ENCODE measurements at regions not wholly inside any gene's neighbourhood (a gene's known extent, or its start where the extent isn't known, plus 50 kb on each side); places are given as distances from the start of the nearest gene placed in this dataset.

DNA sequence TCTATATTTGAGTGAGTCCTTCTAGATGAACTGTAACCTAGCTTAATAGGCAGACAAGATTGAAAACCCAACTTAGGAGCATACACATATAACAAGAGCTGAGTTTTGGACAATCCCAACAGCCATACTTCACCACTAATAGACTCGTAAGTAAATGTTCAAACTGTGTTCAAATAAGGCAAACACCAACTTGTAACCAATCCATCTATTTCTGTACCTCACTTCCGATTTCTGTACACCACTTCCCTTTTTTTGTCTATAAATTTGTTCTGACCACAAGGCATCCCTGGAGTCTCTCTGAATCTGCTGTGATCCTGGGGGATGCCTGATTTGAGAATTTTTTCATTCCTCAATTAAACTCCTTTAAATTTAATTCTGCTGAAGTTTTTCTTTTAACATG is 1149.1 kb upstream of the NRXN1 start:
- no peaks in the 10 kb centered on the region for H3K27me3 Mint-ChIP-seq

DNA sequence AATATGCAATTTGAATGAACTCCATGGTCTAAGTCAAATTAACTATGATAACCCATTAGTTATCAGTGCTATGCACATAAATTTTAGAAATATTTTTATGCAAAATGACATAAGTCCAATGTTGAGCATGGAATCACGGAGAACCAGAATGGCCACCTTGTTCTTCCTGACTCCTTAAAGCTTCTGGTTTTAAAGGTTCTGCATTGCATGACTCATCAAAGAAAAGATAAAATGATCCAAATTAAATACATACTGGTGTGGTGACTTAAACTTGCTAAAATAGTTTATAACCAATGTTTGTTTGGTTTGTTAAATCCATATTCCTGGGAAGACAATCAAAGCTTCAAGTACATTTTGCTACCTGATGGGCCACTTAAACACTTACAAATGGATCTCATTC is 1146.9 kb upstream of the NRXN1 start:
- no peaks in the 10 kb centered on the region for H3K27me3 Mint-ChIP-seq
- WGBS (ENCODE audit: insufficient coverage) = no CpG with 5 or more reads among the region's 1 CpG
- Histone ChIP-seq H3K4me1 (ENCODE audit: control insufficient read depth in 1 of 2, extremely low read depth in 1 of 2, insufficient read depth in 2 of 2, low read length in 2 of 2) (no peaks in the 10 kb centered on the region), H3K27ac (ENCODE audit: low read length) (no peak overlapping the region), H3K27me3 (replicated peaks in 1 of 2; ENCODE audit: control insufficient read depth in 2 of 2, extremely low read depth in 1 of 2, insufficient read depth in 2 of 2, low read length in 1 of 2) (no peaks in the 10 kb centered on the region), H3K4me3 (ENCODE audit: control insufficient read depth in 1 of 2, extremely low read depth in 1 of 2, low read length in 1 of 2) (no peak overlapping the region), H3K9me3 (no peaks in the 10 kb centered on the region), H3K36me3 (ENCODE audit: control insufficient read depth in 2 of 2, extremely low read depth in 1 of 2, insufficient read depth in 1 of 2, low read length in 1 of 2) (no peaks in the 10 kb centered on the region)
- no peaks in the 10 kb centered on the region for H3K4me1 Mint-ChIP-seq
- DNase-seq (no peak), ATAC-seq (replicated peaks in 1 of 4) (no peak)
- no peaks in the 10 kb centered on the region for H3K36me3 Mint-ChIP-seq
- H3K27ac Mint-ChIP-seq = no peak overlapping the region
- POLR2A ChIA-PET = no interaction called here
- CTCF ChIA-PET = no interaction called here
- peaks cover 3 to 11% (median 7%) of the 10 kb centered on the region in 3 donors for H3K9me3 Mint-ChIP-seq
- no peak overlapping the region for H3K4me3 Mint-ChIP-seq

More for the DNA sequence above, 1149.1 kb upstream of the NRXN1 start:
- no peaks in the 10 kb centered on the region for H3K36me3 ChIP-seq (ENCODE audit: control insufficient read depth in 2 of 2, extremely low read depth in 1 of 2, insufficient read depth in 1 of 2, low read length in 1 of 2)
- peaks cover 3 to 15% (median 7%) of the 10 kb centered on the region in 3 donors for H3K9me3 Mint-ChIP-seq
- H3K36me3 Mint-ChIP-seq = no peaks in the 10 kb centered on the region
- CTCF ChIA-PET = no interaction called here
- H3K4me1 Mint-ChIP-seq = no peaks in the 10 kb centered on the region
- POLR2A ChIA-PET = no interaction called here
- no peaks in the 10 kb centered on the region for H3K27me3 ChIP-seq (replicated peaks in 1 of 2; ENCODE audit: control insufficient read depth in 2 of 2, extremely low read depth in 1 of 2, insufficient read depth in 2 of 2, low read length in 1 of 2)
- 25% methylated on average over 1 of the region's 2 CpGs for WGBS (ENCODE audit: insufficient coverage)
- H3K4me3 ChIP-seq (ENCODE audit: control insufficient read depth in 1 of 2, extremely low read depth in 1 of 2, low read length in 1 of 2) = no peak overlapping the region
- DNase-seq (no peak), ATAC-seq (replicated peaks in 1 of 4) (no peak)
- no peak overlapping the region for H3K27ac Mint-ChIP-seq
- no peak overlapping the region for H3K4me3 Mint-ChIP-seq
- H3K9me3 ChIP-seq = no peaks in the 10 kb centered on the region
- H3K4me1 ChIP-seq (ENCODE audit: control insufficient read depth in 1 of 2, extremely low read depth in 1 of 2, insufficient read depth in 2 of 2, low read length in 2 of 2) = no peaks in the 10 kb centered on the region
- H3K27ac ChIP-seq (ENCODE audit: low read length) = no peak overlapping the region

- no peak for ATAC-seq (replicated peaks in 1 of 4)
- Mint-ChIP-seq H3K27me3 (no peaks in the 10 kb centered on the region), H3K9me3 (peaks cover 6 to 12% (median 10%) of the 10 kb centered on the region in 3 donors), H3K36me3 (no peaks in the 10 kb centered on the region), H3K27ac (no peak overlapping the region), H3K4me3 (no peak overlapping the region), H3K4me1 (no peaks in the 10 kb centered on the region)
- no peak for DNase-seq
- H3K36me3 ChIP-seq (ENCODE audit: control insufficient read depth in 2 of 2, extremely low read depth in 1 of 2, insufficient read depth in 1 of 2, low read length in 1 of 2) = no peaks in the 10 kb centered on the region
- no peaks in the 10 kb centered on the region for H3K4me1 ChIP-seq (ENCODE audit: control insufficient read depth in 1 of 2, extremely low read depth in 1 of 2, insufficient read depth in 2 of 2, low read length in 2 of 2)
- H3K4me3 ChIP-seq (ENCODE audit: control insufficient read depth in 1 of 2, extremely low read depth in 1 of 2, low read length in 1 of 2) = no peak overlapping the region
- no peak overlapping the region for H3K27ac ChIP-seq (ENCODE audit: low read length)
- CTCF ChIA-PET = no interaction called here
- H3K9me3 ChIP-seq = no peaks in the 10 kb centered on the region
- POLR2A ChIA-PET = no interaction called here
- H3K27me3 ChIP-seq (replicated peaks in 1 of 2; ENCODE audit: control insufficient read depth in 2 of 2, extremely low read depth in 1 of 2, insufficient read depth in 2 of 2, low read length in 1 of 2) = no peaks in the 10 kb centered on the region
Observed at GRCh38 chr2:52145005-52145404, 1113.1 kb upstream of the NRXN1 start.

- no peak overlapping the region for H3K27ac Mint-ChIP-seq
- H3K36me3 ChIP-seq (ENCODE audit: control insufficient read depth in 2 of 2, extremely low read depth in 1 of 2, insufficient read depth in 1 of 2, low read length in 1 of 2) = no peaks in the 10 kb centered on the region
- WGBS (ENCODE audit: insufficient coverage) = 38% methylated on average over 1 of the region's 4 CpGs
- ATAC-seq (replicated peaks in 1 of 4) (no peak), DNase-seq (no peak)
- ChIA-PET CTCF (no interaction called here), POLR2A (no interaction called here)
- H3K9me3 ChIP-seq = no peaks in the 10 kb centered on the region
- H3K4me1 ChIP-seq (ENCODE audit: control insufficient read depth in 1 of 2, extremely low read depth in 1 of 2, insufficient read depth in 2 of 2, low read length in 2 of 2) = no peaks in the 10 kb centered on the region
- peaks cover 6 to 13% (median 10%) of the 10 kb centered on the region in 3 donors for H3K9me3 Mint-ChIP-seq
- no peak overlapping the region for H3K4me3 Mint-ChIP-seq
- no peaks in the 10 kb centered on the region for H3K27me3 Mint-ChIP-seq
- no peaks in the 10 kb centered on the region for H3K27me3 ChIP-seq (replicated peaks in 1 of 2; ENCODE audit: control insufficient read depth in 2 of 2, extremely low read depth in 1 of 2, insufficient read depth in 2 of 2, low read length in 1 of 2)
- no peak overlapping the region for H3K4me3 ChIP-seq (ENCODE audit: control insufficient read depth in 1 of 2, extremely low read depth in 1 of 2, low read length in 1 of 2)
- no peaks in the 10 kb centered on the region for H3K36me3 Mint-ChIP-seq
- no peaks in the 10 kb centered on the region for H3K4me1 Mint-ChIP-seq
- H3K27ac ChIP-seq (ENCODE audit: low read length) = no peak overlapping the region
Observed at GRCh38 chr2:52144590-52144989, 1112.7 kb upstream of the NRXN1 start.

- no peak overlapping the region for H3K4me3 Mint-ChIP-seq
- H3K4me1 Mint-ChIP-seq = no peaks in the 10 kb centered on the region
- Histone ChIP-seq H3K4me3 (ENCODE audit: control insufficient read depth in 1 of 2, extremely low read depth in 1 of 2, low read length in 1 of 2) (no peak overlapping the region), H3K4me1 (ENCODE audit: control insufficient read depth in 1 of 2, extremely low read depth in 1 of 2, insufficient read depth in 2 of 2, low read length in 2 of 2) (no peaks in the 10 kb centered on the region), H3K27ac (ENCODE audit: low read length) (no peak overlapping the region), H3K9me3 (no peaks in the 10 kb centered on the region), H3K27me3 (replicated peaks in 1 of 2; ENCODE audit: control insufficient read depth in 2 of 2, extremely low read depth in 1 of 2, insufficient read depth in 2 of 2, low read length in 1 of 2) (no peaks in the 10 kb centered on the region), H3K36me3 (ENCODE audit: control insufficient read depth in 2 of 2, extremely low read depth in 1 of 2, insufficient read depth in 1 of 2, low read length in 1 of 2) (no peaks in the 10 kb centered on the region)
- H3K27ac Mint-ChIP-seq = no peak overlapping the region
- ATAC-seq (replicated peaks in 1 of 4) (no peak), DNase-seq (no peak)
- WGBS (ENCODE audit: insufficient coverage) = 57% methylated on average over 1 of the region's 1 CpG
- POLR2A ChIA-PET = no interaction called here
- CTCF ChIA-PET = no interaction called here
- H3K36me3 Mint-ChIP-seq = no peaks in the 10 kb centered on the region
- H3K27me3 Mint-ChIP-seq = no peaks in the 10 kb centered on the region
- H3K9me3 Mint-ChIP-seq = peaks cover 9 to 18% (median 10%) of the 10 kb centered on the region in 3 donors
Observed at GRCh38 chr2:52141076-52141475, 1109.1 kb upstream of the NRXN1 start.

DNA sequence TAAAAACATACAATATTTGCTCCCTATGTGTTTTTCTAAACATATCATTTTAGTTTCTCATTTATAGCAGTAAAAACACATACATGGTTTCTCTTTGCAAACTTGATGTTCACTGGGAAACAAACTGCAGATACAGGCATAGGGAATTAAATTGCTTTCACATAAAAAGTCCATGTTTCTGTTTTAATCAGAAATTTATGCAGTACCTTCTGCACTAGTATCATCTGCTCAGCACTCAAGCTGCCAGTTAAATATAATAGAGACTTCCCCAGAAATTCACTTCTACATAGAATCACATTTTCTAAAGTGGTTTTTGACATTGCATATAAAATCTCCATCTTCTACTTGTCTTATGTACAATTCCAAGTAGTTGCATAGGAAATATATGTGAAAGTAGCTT is 1107.3 kb upstream of the NRXN1 start:
- DNase-seq = no peak
- Mint-ChIP-seq H3K27ac (no peak overlapping the region), H3K4me1 (no peaks in the 10 kb centered on the region), H3K27me3 (no peaks in the 10 kb centered on the region), H3K9me3 (peaks cover 10 to 26% (median 14%) of the 10 kb centered on the region in 3 donors), H3K4me3 (no peak overlapping the region), H3K36me3 (no peaks in the 10 kb centered on the region)
- Histone ChIP-seq H3K27ac (ENCODE audit: low read length) (no peak overlapping the region), H3K27me3 (replicated peaks in 1 of 2; ENCODE audit: control insufficient read depth in 2 of 2, extremely low read depth in 1 of 2, insufficient read depth in 2 of 2, low read length in 1 of 2) (no peaks in the 10 kb centered on the region), H3K4me3 (ENCODE audit: control insufficient read depth in 1 of 2, extremely low read depth in 1 of 2, low read length in 1 of 2) (no peak overlapping the region), H3K9me3 (no peaks in the 10 kb centered on the region), H3K36me3 (ENCODE audit: control insufficient read depth in 2 of 2, extremely low read depth in 1 of 2, insufficient read depth in 1 of 2, low read length in 1 of 2) (no peaks in the 10 kb centered on the region), H3K4me1 (ENCODE audit: control insufficient read depth in 1 of 2, extremely low read depth in 1 of 2, insufficient read depth in 2 of 2, low read length in 2 of 2) (no peaks in the 10 kb centered on the region)
- ATAC-seq (replicated peaks in 1 of 4) = no peak
- ChIA-PET CTCF (no interaction called here), POLR2A (no interaction called here)

DNA sequence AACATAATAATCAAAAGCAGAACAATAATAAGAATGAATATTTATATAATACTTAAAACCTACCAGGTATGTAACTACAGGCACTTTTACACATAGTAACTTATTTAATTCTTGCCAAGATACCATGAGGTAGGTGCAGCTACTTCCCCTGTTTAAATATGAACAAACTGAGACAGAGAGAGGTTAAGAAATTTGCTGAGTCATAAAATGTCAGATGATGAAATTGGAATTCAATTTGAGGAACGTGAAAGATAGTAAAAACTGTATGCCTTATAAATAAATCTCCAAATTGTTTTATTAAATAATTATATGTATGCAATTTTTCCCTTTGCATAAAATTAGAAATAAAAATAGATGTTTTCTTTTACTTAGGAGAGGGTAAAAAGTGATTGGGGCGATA is 1103.3 kb upstream of the NRXN1 start:
- H3K4me3 ChIP-seq (ENCODE audit: control insufficient read depth in 1 of 2, extremely low read depth in 1 of 2, low read length in 1 of 2) = no peak overlapping the region
- ChIA-PET POLR2A (no interaction called here), CTCF (no interaction called here)
- DNase-seq (no peak), ATAC-seq (replicated peaks in 1 of 4) (no peak)
- Mint-ChIP-seq H3K36me3 (no peaks in the 10 kb centered on the region), H3K27me3 (no peaks in the 10 kb centered on the region), H3K9me3 (peaks cover 13 to 22% (median 18%) of the 10 kb centered on the region in 3 donors), H3K27ac (no peak overlapping the region), H3K4me3 (no peak overlapping the region), H3K4me1 (no peaks in the 10 kb centered on the region)
- H3K4me1 ChIP-seq (ENCODE audit: control insufficient read depth in 1 of 2, extremely low read depth in 1 of 2, insufficient read depth in 2 of 2, low read length in 2 of 2) = no peaks in the 10 kb centered on the region
- WGBS (ENCODE audit: insufficient coverage) = no CpG with 5 or more reads among the region's 2 CpGs
- H3K36me3 ChIP-seq (ENCODE audit: control insufficient read depth in 2 of 2, extremely low read depth in 1 of 2, insufficient read depth in 1 of 2, low read length in 1 of 2) = no peaks in the 10 kb centered on the region
- no peak overlapping the region for H3K27ac ChIP-seq (ENCODE audit: low read length)
- no peaks in the 10 kb centered on the region for H3K27me3 ChIP-seq (replicated peaks in 1 of 2; ENCODE audit: control insufficient read depth in 2 of 2, extremely low read depth in 1 of 2, insufficient read depth in 2 of 2, low read length in 1 of 2)
- no peaks in the 10 kb centered on the region for H3K9me3 ChIP-seq
